ENCODE measurements at regions not wholly inside any gene's neighbourhood (a gene's known extent, or its start where the extent isn't known, plus 50 kb on each side); places are given as distances from the start of the nearest gene placed in this dataset.
"Not testable (repeated sequence)": the region's sequence is repeated elsewhere in the genome, so short reads cannot be mapped to it uniquely, and the experiment has no call there.

DNA sequence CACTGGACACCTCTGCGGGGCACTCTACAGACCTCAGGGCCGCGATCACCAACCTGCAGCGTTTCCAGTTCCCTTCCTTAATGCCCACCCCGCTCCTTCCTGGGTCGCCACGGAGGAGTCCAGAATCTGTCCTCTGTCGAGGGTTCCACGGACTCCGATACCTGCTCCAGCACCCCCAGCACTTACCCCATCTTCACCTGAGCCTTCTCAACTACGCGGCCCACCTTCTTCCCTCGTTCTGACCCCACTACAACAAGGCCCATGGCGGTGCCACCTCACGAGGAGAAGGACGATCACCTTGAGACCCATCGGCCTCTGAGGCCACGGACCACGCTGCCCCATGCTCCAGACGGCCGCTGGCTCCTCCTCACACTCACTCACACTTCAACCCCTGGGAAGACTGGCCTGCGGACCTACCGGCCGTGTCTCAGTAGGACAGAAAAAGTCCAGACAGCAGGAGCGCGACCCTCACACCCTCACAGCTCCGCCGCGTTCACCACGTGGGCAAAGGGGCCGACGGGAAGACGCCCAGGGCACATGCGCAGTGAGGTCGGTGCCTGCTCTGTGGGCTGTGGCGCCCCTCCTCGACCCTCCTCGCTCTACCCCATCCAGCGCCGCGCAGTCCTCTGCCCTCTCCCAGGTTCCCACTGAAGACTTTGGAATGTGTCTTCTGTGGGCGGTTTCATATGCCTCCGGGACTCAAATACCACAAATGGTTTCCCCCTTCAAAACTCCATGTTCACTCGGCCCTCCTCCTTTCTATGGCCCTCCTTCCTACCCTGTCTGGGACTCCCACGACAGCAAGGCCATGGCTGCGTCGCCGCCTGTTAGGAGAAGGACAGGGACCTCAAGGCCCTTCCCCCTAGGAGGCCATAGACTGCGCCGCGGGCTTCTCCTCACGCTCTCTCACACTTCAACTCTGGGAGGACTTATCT is 193.9 kb upstream of the PHF14 start:
- H3K4me3 ChIP-seq (ENCODE audit: low read depth, low read length): no peak overlapping the region
- TF ChIP-seq, protein P1, sequence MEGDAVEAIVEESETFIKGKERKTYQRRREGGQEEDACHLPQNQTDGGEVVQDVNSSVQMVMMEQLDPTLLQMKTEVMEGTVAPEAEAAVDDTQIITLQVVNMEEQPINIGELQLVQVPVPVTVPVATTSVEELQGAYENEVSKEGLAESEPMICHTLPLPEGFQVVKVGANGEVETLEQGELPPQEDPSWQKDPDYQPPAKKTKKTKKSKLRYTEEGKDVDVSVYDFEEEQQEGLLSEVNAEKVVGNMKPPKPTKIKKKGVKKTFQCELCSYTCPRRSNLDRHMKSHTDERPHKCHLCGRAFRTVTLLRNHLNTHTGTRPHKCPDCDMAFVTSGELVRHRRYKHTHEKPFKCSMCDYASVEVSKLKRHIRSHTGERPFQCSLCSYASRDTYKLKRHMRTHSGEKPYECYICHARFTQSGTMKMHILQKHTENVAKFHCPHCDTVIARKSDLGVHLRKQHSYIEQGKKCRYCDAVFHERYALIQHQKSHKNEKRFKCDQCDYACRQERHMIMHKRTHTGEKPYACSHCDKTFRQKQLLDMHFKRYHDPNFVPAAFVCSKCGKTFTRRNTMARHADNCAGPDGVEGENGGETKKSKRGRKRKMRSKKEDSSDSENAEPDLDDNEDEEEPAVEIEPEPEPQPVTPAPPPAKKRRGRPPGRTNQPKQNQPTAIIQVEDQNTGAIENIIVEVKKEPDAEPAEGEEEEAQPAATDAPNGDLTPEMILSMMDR (IDR thresholded peaks at IDR 0.05; ENCODE audit: insufficient read depth, low read depth, low read length): no peak
- DNase-seq (ENCODE audit: low read depth): no peak

DNA sequence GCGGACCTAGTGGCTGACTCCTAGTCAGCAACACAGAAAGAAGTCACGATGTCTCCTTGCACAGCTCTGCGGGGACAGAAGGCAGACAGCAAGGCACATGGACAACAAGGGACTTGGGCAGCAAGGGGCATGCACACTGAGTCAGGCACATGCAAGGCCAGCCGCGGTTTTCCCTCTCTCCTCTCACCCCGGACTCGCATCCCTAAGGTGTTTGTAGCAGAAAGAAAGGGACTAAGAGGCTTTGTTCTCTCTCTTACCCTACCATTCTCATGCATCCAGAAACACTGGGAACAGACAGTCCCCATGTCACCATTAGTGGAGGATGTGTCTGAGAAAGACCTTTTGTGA is 193.3 kb upstream of the PHF14 start:
- no peak for DNase-seq (ENCODE audit: low read depth)

DNA sequence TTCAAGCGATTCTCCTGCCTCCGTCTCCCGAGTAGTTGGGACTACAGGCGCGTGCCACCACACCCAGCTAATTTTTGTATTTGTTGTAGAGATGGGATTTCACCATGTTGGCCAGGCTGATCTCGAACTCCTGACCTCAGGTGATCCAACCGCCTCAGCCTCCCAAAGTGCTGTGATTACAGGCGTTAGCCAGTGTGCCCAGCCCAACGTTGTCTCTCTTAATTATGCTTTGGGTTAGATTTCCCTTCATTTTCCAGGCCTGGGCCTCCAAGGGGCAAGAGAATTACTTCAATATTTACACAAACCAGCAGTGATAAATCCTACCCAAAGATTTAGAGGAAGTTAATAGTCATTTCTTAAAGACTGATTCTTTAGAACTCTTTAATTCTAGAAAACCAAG is 186.7 kb upstream of the PHF14 start:
- DNase-seq (ENCODE audit: low read depth): not testable (repeated sequence)

More for the DNA sequence above, 193.3 kb upstream of the PHF14 start:
- no peak overlapping the region for H3K4me3 ChIP-seq (ENCODE audit: low read depth, low read length)
- TF ChIP-seq, protein P1 (IDR thresholded peaks at IDR 0.05; ENCODE audit: insufficient read depth, low read depth, low read length): no peak

DNA sequence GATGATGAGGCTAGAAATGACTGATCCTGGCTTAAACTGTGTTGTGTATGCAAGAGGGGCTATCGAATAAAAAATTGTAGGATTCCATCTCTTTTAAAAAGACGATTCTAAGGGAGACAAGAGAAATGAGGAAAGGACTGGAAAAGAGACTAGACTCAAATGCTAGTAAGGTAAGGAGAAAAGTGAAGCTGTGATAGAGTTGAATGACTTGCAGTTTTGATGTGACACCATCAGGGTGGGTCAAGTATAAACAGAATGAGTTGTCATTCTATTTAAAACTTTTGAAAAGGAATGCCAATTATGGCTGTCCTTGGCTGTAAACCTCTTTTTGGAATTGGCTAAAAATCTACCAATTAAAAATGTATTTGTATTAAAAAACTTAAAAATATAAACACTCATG is 184.5 kb upstream of the PHF14 start:
- no peak for DNase-seq (ENCODE audit: low read depth)
- TF ChIP-seq, protein P1 (IDR thresholded peaks at IDR 0.05; ENCODE audit: insufficient read depth, low read depth, low read length): no peak

More for the DNA sequence above, 186.7 kb upstream of the PHF14 start:
- not testable (repeated sequence) for H3K4me3 ChIP-seq (ENCODE audit: low read depth, low read length)

DNA sequence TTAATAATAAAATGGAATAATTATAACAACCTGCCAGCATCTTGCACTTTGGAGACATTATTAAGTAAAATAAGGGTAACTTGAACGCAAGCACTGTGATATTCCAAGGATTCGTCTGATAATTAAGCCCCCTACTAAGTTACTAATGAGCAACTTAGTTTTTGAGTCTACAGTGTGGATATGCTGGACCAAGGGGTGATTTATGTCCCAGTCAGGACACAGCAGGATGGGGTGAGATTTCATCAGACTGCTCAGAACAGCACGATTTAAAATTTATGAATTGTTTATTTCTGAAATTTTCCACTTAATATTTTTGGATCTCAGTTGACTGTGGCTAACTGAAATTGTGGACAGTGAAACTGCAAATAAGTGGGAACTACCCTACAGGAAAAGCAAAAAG is 182.8 kb upstream of the PHF14 start:
- TF ChIP-seq, protein P1 (IDR thresholded peaks at IDR 0.05; ENCODE audit: insufficient read depth, low read depth, low read length): no peak
- no peak overlapping the region for H3K4me3 ChIP-seq (ENCODE audit: low read depth, low read length)
- no peak for DNase-seq (ENCODE audit: low read depth)

More for the DNA sequence above, 184.5 kb upstream of the PHF14 start:
- H3K4me3 ChIP-seq (ENCODE audit: low read depth, low read length): no peak overlapping the region

DNA sequence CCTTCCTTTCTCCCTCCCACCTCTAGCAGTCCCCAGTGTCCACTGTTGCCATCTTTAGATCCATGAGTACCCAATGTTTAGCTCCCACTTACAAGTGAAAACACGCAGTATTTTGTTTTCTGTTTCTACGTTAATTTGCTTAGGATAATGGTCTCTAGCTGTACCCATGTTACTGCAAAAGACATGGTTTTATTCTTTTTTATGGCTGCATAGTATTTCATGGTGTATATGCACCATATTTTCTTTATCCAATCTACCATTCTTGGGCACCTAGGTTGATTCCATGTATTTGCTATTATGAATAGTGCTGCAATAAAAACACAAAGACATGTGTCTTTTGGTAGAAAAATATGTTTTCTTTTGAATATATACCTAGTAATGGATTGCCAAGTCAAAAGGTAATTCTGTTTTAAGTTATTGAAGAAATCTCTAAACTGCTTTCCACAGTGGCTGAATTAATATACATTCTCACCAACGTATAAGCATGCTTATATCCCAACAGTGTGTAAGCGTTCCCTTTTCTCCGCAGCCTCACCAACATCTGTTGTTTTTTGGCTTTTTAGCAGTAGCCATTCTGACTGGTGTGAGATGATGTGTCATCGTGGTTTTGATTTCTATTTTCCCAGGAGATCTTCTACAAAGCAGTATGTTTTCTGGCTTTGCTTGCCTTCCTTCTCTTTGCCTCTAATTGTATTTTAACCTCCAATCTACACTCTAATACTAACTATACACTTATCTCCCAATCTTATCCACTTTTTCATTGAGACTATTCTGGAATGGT is 179.5 kb upstream of the PHF14 start:
- no peak for DNase-seq (ENCODE audit: low read depth)
- TF ChIP-seq, protein P1 (IDR thresholded peaks at IDR 0.05; ENCODE audit: insufficient read depth, low read depth, low read length): no peak
- H3K4me3 ChIP-seq (ENCODE audit: low read depth, low read length): no peak overlapping the region

DNA sequence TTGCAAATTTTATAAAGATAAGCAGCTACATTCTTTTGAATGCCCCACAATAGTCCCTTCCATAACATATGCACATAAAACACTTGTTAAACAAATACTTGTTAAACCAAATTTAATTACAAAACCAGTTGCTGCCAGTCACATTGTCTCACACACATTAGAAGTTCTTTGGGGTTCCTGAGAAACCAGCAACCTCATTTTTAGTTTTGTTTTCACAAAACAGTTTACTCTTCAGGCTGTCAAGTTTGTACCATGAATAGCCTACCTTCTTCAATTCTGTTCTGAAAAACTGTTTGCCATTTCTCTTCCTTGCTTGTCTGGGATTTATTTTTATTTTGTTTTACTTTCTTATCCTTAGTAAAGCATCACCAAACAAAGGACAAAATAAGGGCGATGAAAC is 176.5 kb upstream of the PHF14 start:
- no peak for DNase-seq (ENCODE audit: low read depth)
- TF ChIP-seq, protein P1 (IDR thresholded peaks at IDR 0.05; ENCODE audit: insufficient read depth, low read depth, low read length): no peak

More for the DNA sequence above, 176.5 kb upstream of the PHF14 start:
- H3K4me3 ChIP-seq (ENCODE audit: low read depth, low read length): no peak overlapping the region
